22Rv1 (cell line): ENCODE measurements at regions not wholly inside any gene's neighbourhood (a gene's known extent, or its start where the extent isn't known, plus 50 kb on each side); places are given as distances from the start of the nearest gene placed in this dataset.

Experiments used
- ZFX ChIP-seq: fragments of 450-650 bp; IDR thresholded peaks from 2 replicates; pipeline ENCODE4 v1.6.1; 2017; ENCODE audit warnings: antibody characterized with exemption, borderline replicate concordance
- TF ChIP-seq, protein P1 (sequence below): fragments of 450-650 bp; IDR thresholded peaks from 2 replicates; pipeline ENCODE4 v1.5.1; 2017; ENCODE audit warnings: mild to moderate bottlenecking

- TF ChIP-seq ZFX: no peak
- TF ChIP-seq, protein P1, sequence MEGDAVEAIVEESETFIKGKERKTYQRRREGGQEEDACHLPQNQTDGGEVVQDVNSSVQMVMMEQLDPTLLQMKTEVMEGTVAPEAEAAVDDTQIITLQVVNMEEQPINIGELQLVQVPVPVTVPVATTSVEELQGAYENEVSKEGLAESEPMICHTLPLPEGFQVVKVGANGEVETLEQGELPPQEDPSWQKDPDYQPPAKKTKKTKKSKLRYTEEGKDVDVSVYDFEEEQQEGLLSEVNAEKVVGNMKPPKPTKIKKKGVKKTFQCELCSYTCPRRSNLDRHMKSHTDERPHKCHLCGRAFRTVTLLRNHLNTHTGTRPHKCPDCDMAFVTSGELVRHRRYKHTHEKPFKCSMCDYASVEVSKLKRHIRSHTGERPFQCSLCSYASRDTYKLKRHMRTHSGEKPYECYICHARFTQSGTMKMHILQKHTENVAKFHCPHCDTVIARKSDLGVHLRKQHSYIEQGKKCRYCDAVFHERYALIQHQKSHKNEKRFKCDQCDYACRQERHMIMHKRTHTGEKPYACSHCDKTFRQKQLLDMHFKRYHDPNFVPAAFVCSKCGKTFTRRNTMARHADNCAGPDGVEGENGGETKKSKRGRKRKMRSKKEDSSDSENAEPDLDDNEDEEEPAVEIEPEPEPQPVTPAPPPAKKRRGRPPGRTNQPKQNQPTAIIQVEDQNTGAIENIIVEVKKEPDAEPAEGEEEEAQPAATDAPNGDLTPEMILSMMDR: no peak
Observed at GRCh38 chr21:32056791-32057190, 184.0 kb downstream of the HUNK start.
